ENCODE measurements at regions not wholly inside any gene's neighbourhood (a gene's known extent, or its start where the extent isn't known, plus 50 kb on each side); places are given as distances from the start of the nearest gene placed in this dataset.

DNA sequence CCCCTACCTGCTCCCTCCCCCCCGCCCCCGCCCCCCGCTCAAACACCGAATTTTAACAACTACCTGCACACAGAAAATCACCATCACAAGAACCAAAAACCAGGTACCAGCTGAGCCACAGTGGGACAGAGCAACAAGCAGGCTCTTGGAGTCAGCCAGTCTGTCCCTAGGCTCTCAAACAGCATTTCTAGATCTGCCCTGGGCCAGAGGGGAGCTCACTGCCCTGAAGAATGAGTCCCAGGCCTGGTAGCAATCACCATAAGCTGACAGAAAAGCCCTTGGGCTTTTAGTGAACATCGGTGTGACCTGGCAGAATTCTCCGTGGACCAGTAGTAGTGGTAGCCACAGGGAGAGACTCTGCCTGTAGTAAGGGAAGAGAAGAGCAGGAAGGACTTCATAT is 58.3 kb downstream of the C11orf87 start:
- no peak for DNase-seq (ENCODE audit: low read depth)
- H3K4me3 ChIP-seq (ENCODE audit: low read depth, low read length): no peak overlapping the region
- TF ChIP-seq, protein P1, sequence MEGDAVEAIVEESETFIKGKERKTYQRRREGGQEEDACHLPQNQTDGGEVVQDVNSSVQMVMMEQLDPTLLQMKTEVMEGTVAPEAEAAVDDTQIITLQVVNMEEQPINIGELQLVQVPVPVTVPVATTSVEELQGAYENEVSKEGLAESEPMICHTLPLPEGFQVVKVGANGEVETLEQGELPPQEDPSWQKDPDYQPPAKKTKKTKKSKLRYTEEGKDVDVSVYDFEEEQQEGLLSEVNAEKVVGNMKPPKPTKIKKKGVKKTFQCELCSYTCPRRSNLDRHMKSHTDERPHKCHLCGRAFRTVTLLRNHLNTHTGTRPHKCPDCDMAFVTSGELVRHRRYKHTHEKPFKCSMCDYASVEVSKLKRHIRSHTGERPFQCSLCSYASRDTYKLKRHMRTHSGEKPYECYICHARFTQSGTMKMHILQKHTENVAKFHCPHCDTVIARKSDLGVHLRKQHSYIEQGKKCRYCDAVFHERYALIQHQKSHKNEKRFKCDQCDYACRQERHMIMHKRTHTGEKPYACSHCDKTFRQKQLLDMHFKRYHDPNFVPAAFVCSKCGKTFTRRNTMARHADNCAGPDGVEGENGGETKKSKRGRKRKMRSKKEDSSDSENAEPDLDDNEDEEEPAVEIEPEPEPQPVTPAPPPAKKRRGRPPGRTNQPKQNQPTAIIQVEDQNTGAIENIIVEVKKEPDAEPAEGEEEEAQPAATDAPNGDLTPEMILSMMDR (IDR thresholded peaks at IDR 0.05; ENCODE audit: low read depth, low read length, missing control alignments): no peak

DNA sequence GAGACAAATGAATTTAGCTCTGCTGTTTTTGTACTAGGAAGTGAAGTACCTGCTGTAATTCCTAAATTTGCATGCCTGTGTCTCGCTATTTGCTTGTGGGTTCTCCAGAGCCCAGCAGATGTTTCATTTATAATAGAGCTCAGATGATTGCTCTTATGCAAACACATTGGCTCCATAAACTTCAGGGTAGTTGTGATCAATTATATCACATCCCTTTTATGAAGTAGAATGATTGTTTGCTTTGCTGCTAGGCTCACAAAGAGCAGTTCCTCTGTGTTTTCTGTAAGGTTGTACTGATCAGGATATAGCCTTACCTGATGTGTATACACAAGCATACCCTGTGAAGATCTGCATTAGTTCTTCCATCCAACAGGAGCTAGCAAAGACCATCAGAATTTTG is 64.1 kb downstream of the C11orf87 start:
- TF ChIP-seq, protein P1 (IDR thresholded peaks at IDR 0.05; ENCODE audit: low read depth, low read length, missing control alignments): no peak
- no peak overlapping the region for H3K4me3 ChIP-seq (ENCODE audit: low read depth, low read length)
- DNase-seq (ENCODE audit: low read depth): no peak

DNA sequence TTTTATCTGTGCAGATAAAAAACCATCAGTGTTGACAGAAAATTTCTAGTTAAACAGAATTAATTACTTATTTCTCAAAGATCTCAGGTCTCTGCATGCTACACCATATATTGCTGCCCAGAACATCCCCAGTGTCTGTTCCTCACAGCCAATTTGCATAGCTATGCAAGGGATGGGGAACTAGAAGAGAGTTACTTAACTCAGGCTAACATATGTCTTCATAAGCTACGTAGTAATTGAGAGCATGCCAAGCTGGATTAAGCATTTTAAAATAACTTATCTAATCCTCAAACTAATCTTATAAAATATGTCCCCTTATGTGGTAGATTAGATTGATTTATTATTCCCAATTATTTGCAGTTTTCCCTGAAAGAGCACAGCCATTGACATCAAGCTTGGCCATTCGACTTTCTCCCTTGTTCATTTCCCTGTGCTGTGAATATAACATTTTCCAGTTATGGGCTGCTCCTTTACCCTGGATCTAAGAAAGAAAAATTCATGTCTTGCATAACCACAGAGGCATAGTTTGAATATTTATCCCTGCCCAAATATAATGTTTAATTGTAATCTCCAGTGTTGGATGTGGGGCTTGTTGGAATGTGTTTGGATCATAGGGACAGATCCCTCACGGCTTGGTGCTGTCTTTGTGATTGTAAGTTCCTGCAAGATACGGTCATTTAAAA is 69.1 kb downstream of the C11orf87 start:
- H3K4me3 ChIP-seq (ENCODE audit: low read depth, low read length): no peak overlapping the region
- DNase-seq (ENCODE audit: low read depth): no peak
- TF ChIP-seq, protein P1 (IDR thresholded peaks at IDR 0.05; ENCODE audit: low read depth, low read length, missing control alignments): no peak

DNA sequence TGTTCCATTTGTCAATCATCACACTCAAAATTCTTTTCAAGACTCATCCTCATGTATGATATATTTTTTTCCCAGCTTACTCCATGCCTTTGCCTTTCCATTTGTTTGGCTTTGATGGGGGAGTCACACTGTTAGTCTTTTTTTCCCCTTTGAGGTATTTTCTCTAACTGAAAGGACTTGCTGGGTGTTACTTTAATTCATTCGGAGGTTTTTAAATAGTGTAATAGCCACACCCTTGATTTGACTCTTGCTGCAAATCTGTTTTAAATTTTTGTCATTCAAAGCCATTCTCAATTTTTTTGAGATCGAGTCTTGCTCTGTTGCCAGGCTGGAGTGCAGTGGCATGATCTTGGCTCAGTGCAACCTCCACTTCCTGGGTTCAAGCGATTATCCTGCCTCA is 84.1 kb downstream of the C11orf87 start:
- TF ChIP-seq, protein P1 (IDR thresholded peaks at IDR 0.05; ENCODE audit: low read depth, low read length, missing control alignments): no peak
- no peak overlapping the region for H3K4me3 ChIP-seq (ENCODE audit: low read depth, low read length)
- no peak for DNase-seq (ENCODE audit: low read depth)

DNA sequence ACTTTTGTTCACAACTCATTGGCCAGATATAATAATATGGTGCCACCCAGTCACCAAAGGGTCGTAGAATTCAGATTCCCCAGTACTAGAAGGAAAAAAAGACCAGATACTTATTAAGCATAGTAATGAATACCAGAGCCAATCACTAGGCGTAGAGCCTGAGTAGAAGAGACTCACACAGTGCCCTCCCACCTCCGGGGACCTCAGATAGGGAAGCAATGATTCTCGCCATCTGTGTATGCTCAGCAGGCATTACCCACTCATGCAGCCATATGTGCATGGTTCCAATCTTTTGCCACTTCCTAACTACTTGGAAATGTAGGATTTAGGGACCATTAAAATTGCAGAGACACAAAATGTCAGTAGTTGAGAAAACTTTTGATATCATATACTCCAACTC is 85.3 kb downstream of the C11orf87 start:
- no peak for DNase-seq (ENCODE audit: low read depth)
- TF ChIP-seq, protein P1 (IDR thresholded peaks at IDR 0.05; ENCODE audit: low read depth, low read length, missing control alignments): no peak

DNA sequence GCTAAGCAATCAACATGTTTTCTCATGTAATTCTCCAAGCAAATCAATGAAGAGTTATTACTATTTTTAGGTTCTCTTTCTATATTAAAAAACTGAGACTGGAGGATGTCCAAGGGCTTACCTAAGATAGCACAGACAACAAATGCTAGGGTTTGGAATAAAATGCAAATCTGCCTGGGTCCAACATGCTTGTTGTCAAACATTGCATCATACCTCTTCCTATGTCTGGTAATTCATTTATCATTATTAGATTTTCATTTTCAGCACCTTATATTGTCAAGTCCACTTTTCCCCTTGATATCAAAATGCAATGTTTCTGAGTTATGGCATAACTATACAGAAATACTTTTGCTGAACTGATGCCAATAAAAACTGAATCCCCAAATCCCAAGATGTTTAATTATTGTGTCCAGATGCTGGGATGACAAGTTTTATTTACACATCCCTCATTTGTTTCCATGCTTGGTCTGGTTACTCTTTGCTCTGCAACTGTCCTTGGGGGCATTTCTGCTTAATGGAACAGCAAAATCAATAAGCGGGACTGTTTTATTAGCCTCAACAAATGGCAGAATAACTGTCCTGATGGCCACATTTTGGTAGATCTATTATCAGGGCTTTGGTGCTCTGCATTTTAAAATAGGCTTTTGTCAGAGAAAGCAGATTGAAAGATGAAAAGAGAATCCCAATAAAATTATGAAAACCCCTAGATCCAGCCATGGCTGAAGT is 86.0 kb downstream of the C11orf87 start:
- no peak overlapping the region for H3K4me3 ChIP-seq (ENCODE audit: low read depth, low read length)
- DNase-seq (ENCODE audit: low read depth): no peak
- TF ChIP-seq, protein P1 (IDR thresholded peaks at IDR 0.05; ENCODE audit: low read depth, low read length, missing control alignments): no peak

More for the DNA sequence above, 85.3 kb downstream of the C11orf87 start:
- H3K4me3 ChIP-seq (ENCODE audit: low read depth, low read length): no peak overlapping the region

All from GM12864 (cell line).